ENCODE measurements at regions not wholly inside any gene's neighbourhood (a gene's known extent, or its start where the extent isn't known, plus 50 kb on each side); places are given as distances from the start of the nearest gene placed in this dataset.

GRCh38 chr13:79621449-79621848, 140.5 kb downstream of the NDFIP2 start:
- H4K5ac ChIP-seq (ENCODE audit: insufficient read length, low read depth, low read length) = no peak overlapping the region
- no peak overlapping the region for H3K23ac ChIP-seq (ENCODE audit: insufficient read length, low read depth, low read length)
- H3K4ac ChIP-seq (ENCODE audit: low read depth, low read length) = no peak overlapping the region
- H2BK12ac ChIP-seq (ENCODE audit: insufficient read length, low read depth, low read length) = no peak overlapping the region
- H3K9me3 ChIP-seq (ENCODE audit: control insufficient read depth, low read depth, low read length) = no peaks in the 10 kb centered on the region
- no peaks in the 10 kb centered on the region for H3K23me2 ChIP-seq (ENCODE audit: insufficient read length, low read depth, low read length, poor library complexity, severe bottlenecking)
- H3K27me3 Mint-ChIP-seq (ENCODE audit: low read depth) = peaks cover 3% of the 10 kb centered on the region
- H2BK5ac ChIP-seq (ENCODE audit: insufficient read length, low read length) = no peak overlapping the region
- H2AK5ac ChIP-seq (ENCODE audit: insufficient read length, low read length) = no peak overlapping the region
- no peak overlapping the region for H2BK120ac ChIP-seq (ENCODE audit: low read depth, low read length, poor library complexity, severe bottlenecking)
- no peaks in the 10 kb centered on the region for H3K79me1 ChIP-seq (ENCODE audit: insufficient read depth, low read depth, low read length, poor library complexity, severe bottlenecking)
- H3K4me2 ChIP-seq (ENCODE audit: insufficient read depth, insufficient read length, low read length) = no peak overlapping the region
- H3K79me2 ChIP-seq (ENCODE audit: insufficient read depth, low read length) = no peaks in the 10 kb centered on the region
- no peak overlapping the region for H2AFZ ChIP-seq (ENCODE audit: low read length)
- H2BK20ac ChIP-seq (ENCODE audit: low read depth, low read length, poor library complexity, severe bottlenecking) = no peak overlapping the region
- no peak overlapping the region for H3K4me3 Mint-ChIP-seq
- TF ChIP-seq, protein P1, sequence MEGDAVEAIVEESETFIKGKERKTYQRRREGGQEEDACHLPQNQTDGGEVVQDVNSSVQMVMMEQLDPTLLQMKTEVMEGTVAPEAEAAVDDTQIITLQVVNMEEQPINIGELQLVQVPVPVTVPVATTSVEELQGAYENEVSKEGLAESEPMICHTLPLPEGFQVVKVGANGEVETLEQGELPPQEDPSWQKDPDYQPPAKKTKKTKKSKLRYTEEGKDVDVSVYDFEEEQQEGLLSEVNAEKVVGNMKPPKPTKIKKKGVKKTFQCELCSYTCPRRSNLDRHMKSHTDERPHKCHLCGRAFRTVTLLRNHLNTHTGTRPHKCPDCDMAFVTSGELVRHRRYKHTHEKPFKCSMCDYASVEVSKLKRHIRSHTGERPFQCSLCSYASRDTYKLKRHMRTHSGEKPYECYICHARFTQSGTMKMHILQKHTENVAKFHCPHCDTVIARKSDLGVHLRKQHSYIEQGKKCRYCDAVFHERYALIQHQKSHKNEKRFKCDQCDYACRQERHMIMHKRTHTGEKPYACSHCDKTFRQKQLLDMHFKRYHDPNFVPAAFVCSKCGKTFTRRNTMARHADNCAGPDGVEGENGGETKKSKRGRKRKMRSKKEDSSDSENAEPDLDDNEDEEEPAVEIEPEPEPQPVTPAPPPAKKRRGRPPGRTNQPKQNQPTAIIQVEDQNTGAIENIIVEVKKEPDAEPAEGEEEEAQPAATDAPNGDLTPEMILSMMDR (conservative IDR thresholded peaks at IDR 0.05) = no peak
- no peak overlapping the region for H4K8ac ChIP-seq (replicated peaks; ENCODE audit: insufficient read length, low read depth, low read length)
- no peak for DNase-seq
- peaks cover 0 to 2% of the 10 kb centered on the region in 2 experiments; a peak in 2 of 5 replicates for H3K9me3 Mint-ChIP-seq
- H3K14ac ChIP-seq (ENCODE audit: insufficient read depth, low read length) = no peak overlapping the region
- no peak overlapping the region for H3T11ph ChIP-seq (ENCODE audit: low read length)
- H3K4me1 Mint-ChIP-seq = peaks cover 2 to 7% of the 10 kb centered on the region in 2 experiments; a peak in 3 of 4 replicates
- H3K27me3 ChIP-seq (ENCODE audit: insufficient read depth, low read length) = no peaks in the 10 kb centered on the region
- no peak overlapping the region for H3K27ac ChIP-seq (ENCODE audit: insufficient read length, low read depth, low read length)
- no peak overlapping the region for H3K9ac ChIP-seq (ENCODE audit: extremely low read depth, insufficient read length, low read length)
- no peak overlapping the region for H3K27ac Mint-ChIP-seq
- H3K4me1 ChIP-seq (ENCODE audit: insufficient read depth, low read length) = peaks cover 2% of the 10 kb centered on the region; the same call in 1 of the 2 replicates
- H4K91ac ChIP-seq (ENCODE audit: insufficient read length, low read depth, low read length) = no peak overlapping the region
- no peak overlapping the region for H3K18ac ChIP-seq (ENCODE audit: insufficient read length, low read depth, low read length)
- H4K20me1 ChIP-seq (ENCODE audit: control insufficient read depth, insufficient read depth, insufficient read length) = no peaks in the 10 kb centered on the region
- no peak overlapping the region for H3K56ac ChIP-seq (ENCODE audit: insufficient read length, low read depth, low read length)
- H3K36me3 Mint-ChIP-seq (ENCODE audit: insufficient read depth in 1 of 3, low read depth in 3 of 3) = no peaks in the 10 kb centered on the region; a peak in 1 of 7 replicates
- H2BK15ac ChIP-seq (ENCODE audit: low read depth, low read length) = no peak overlapping the region
- no CpG with 5 or more reads among the region's 1 CpG for whole genome bisulfite sequencing (ENCODE audit: extremely low coverage, insufficient read length, low lambda C conversion rate)
